ENCODE measurements at regions not wholly inside any gene's neighbourhood (a gene's known extent, or its start where the extent isn't known, plus 50 kb on each side); places are given as distances from the start of the nearest gene placed in this dataset.

DNA sequence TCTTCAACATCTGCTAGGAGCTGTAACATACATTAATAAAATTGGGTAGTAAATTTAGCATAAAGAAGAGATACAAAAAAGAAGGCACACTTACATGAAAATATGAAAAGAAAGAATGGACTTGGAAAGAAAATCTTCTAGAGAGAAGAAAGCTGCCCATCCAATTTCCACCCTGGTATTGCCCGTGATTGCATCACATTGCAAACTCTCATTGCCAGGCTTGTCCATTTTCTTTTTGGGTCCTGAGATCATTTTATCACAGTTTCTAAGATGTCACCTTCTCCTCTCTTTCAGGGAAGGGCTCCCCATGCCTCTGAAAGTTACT, 321.5 kb downstream of the RND3 start (continued):
- TF ChIP-seq RBFOX2 (IDR thresholded peaks at IDR 0.05; ENCODE audit: low read depth, low read length) = 0 out of 2 replicates have a peak, but pooled peaks have one; percentile 34

DNA sequence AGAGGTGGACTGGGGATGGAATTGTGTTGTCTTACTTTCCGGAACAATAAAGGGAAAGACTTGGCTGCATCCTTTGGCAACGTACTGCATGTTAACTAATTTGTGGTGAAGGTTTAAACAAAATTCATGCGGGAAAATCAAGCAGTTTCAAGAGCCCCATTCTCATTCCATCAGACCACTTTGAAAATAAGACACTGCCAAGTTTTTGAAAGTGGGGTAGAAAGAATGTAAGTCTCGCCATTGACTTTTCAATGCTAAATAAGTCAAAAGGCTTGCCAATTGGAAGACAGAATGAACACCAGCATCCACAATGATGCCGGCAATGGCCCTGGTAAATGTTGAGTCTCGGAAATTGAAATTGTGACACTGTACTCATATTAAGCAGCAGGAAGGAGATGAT, 322.0 kb downstream of the RND3 start:
- peak; percentile 30; the same call in 1 of the 2 replicates for TF ChIP-seq GMEB1 (CRISPR knock-in tag; IDR thresholded peaks at IDR 0.05)
- no peak for TF ChIP-seq MAFK (IDR thresholded peaks at IDR 0.05; ENCODE audit: low read length)
- Histone ChIP-seq H3K4me2 (ENCODE audit: insufficient read depth, low read length) (no peak overlapping the region), H3K9me1 (ENCODE audit: control insufficient read depth, insufficient read depth, low read length) (no peaks in the 10 kb centered on the region), H4K20me1 (replicated peaks; ENCODE audit: control insufficient read depth, insufficient read depth, low read length) (no peaks in the 10 kb centered on the region), H3K27ac (ENCODE audit: extremely low read depth, low read depth, low read length) (no peak overlapping the region), H3K79me2 (ENCODE audit: control insufficient read depth, insufficient read depth, low read length) (no peaks in the 10 kb centered on the region), H3K27me3 (ENCODE audit: control insufficient read depth in 2 of 2, insufficient read depth in 2 of 2, low read length in 2 of 2) (no peaks in the 10 kb centered on the region), H2AFZ (ENCODE audit: low read depth, low read length) (no peak overlapping the region), H3K9ac (ENCODE audit: insufficient read depth in 1 of 2, low read depth in 2 of 2, low read length in 2 of 2) (no peak overlapping the region), H3K4me3 (no peak overlapping the region), H3K36me3 (ENCODE audit: control insufficient read depth, insufficient read depth, low read length) (no peaks in the 10 kb centered on the region), H3K4me1 (replicated peaks in 1 of 2; ENCODE audit: control insufficient read depth in 2 of 2, insufficient read depth in 2 of 2, low read length in 2 of 2) (peaks cover 0 to 18% of the 10 kb centered on the region in 2 experiments; a peak in 3 of 5 replicates), H3K9me3 (replicated peaks; ENCODE audit: control insufficient read depth, insufficient read depth, low read depth, low read length) (no peaks in the 10 kb centered on the region)
- intact Hi-C loops (cut with micrococcal nuclease) = no loop called here
- CTCF ChIA-PET (ENCODE audit: low intra/inter-chr PET ratio) = no interaction called here
- no peak for ATAC-seq
- 30% methylated on average over 6 of the region's 6 CpGs for WGBS (ENCODE audit: insufficient coverage, low coverage, missing lambda C conversion rate)
- POLR2A ChIA-PET = interaction anchor here (0.7 kb wide), 1 partner anchor 45 kb away, joined by 3 read pairs; no protein-coding TSS in a partner anchor
- DNase-seq (ENCODE audit: extremely low read depth in 1 of 4, low spot score in 3 of 4) = no peak
- in situ Hi-C loops (cut with MboI) = no loop called here
- BruUV-seq (replicated peaks) = no TSS peak
- FAIRE-seq = no peak

All from K562 (cell line).